ENCODE measurements at regions not wholly inside any gene's neighbourhood (a gene's known extent, or its start where the extent isn't known, plus 50 kb on each side); places are given as distances from the start of the nearest gene placed in this dataset.

DNA sequence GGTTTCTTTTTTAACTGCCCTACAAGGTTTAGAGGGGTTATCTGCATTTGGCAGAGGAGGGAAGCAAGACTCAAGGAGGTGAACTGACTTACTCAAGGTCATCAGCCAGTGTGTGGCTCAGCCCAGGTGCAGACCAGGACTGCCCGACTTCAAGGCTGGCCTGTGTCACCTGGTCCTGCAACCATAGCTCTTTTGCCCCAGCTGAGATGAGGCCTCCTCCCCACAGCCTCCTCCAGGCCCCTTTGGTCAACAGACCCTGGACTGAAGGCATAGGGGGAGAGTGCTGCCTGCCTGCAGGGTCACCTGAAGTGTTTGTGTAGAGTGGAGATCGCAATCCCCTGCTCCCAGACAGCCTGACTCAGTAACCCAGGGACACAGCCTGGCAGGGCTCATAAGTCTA lies 168.5 kb upstream of the GLI2 start:
- TF ChIP-seq, protein P1, sequence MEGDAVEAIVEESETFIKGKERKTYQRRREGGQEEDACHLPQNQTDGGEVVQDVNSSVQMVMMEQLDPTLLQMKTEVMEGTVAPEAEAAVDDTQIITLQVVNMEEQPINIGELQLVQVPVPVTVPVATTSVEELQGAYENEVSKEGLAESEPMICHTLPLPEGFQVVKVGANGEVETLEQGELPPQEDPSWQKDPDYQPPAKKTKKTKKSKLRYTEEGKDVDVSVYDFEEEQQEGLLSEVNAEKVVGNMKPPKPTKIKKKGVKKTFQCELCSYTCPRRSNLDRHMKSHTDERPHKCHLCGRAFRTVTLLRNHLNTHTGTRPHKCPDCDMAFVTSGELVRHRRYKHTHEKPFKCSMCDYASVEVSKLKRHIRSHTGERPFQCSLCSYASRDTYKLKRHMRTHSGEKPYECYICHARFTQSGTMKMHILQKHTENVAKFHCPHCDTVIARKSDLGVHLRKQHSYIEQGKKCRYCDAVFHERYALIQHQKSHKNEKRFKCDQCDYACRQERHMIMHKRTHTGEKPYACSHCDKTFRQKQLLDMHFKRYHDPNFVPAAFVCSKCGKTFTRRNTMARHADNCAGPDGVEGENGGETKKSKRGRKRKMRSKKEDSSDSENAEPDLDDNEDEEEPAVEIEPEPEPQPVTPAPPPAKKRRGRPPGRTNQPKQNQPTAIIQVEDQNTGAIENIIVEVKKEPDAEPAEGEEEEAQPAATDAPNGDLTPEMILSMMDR (conservative IDR thresholded peaks at IDR 0.05; ENCODE audit: low read depth, low read length) = no peak
- TF ChIP-seq EZH2 (IDR thresholded peaks at IDR 0.05; ENCODE audit: borderline replicate concordance, low read depth, low read length, poor library complexity, severe bottlenecking) = no peak
